Activated naive CD4-positive, alpha-beta T cell (primary cell): ENCODE measurements at regions not wholly inside any gene's neighbourhood (a gene's known extent, or its start where the extent isn't known, plus 50 kb on each side); places are given as distances from the start of the nearest gene placed in this dataset.
"Not testable (repeated sequence)": the region's sequence is repeated elsewhere in the genome, so short reads cannot be mapped to it uniquely, and the experiment has no call there.

ENCODE experiments used
- DNase-seq, 4 experiments: peaks; one replicate each; lab custom pipeline; 2025; lab: John Stamatoyannopoulos, UW

DNA sequence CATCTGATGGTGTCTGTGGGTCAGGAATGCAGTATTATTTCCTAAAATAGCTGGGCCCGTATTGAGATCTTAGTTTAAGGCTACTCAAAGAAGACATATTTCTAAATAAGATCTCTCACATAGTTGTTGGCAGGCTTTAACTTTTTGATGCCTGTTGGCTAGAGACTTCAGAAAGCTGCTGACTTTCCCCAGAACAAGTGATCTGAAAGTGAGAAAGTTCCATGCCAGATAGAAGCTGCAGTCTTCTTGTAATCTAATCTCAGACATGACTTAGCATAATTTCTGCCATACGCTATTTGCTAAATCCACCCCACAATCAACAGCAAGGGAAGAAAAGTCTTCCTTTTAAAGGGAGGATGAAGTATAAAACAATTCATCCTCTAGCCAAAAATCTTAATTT, 867.1 kb downstream of the IGSF11 start:
- DNase-seq: no peak

DNA sequence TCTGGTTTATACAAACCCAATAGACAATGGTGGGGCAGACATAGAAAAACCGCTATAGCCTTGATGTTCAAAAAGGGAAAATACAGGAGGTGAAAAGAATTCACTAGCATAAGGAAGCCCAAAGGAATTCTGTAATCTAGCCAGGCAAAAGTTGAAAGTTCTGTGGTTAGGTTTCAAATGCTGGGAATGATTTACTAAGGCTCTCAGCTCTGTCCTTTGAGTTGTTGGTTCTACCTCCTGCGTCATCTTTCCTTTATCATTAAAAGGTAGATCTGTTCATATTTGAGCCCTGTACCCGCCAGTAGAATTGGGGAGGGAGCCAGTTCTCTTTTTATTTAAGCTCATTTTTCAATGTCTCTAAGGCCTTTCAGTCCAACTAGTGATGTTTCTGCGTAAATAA, 866.5 kb downstream of the IGSF11 start:
- no peak for DNase-seq

DNA sequence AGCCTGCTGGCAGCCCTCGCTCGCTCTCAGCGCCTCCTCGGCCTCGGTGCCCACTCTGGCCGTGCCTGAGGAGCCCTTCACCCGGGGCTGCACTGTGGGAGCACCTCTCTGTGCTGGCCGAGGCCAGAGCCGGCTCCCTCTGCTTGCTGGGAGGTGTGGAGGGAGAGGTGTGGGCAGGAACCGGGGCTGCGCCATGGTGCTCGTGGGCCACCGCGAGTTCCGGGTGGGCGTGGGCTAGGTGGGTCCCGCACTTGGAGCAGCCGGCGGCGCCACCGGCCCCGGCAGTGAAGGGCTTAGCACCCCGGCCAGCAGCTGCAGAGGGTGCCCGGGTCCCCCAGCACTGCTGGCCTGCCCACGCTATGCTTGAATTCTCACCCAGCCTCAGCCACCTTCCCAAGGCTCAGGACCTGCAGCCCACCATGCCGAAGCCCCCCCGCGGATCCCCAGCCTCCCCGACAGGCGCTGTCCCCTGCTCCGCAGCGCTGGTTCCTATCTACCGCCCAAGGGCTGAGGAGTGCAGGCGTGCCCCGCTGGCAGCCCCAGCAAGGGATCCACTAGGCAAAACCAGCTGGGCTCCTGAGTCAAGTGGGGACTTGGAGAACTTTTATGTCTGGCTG, 863.3 kb downstream of the IGSF11 start:
- no peak for DNase-seq

DNA sequence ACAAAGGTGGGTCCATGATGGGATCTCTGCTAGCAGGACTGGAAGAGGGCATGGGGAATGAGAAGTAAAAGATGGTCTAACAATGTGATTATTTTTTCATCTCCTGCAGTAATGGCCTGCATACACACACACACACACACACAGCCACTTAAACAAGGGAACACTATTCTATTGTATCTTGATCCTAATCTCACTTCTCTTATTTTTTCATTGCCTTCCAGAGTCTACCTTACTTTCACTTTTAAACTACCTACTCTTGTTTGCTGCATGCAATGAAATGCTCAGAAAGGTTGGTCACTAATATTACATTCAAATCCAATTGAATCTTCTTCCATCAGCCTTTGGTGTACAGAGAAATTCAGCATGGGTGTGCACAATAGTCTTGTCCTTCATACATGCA, 853.8 kb downstream of the IGSF11 start:
- DNase-seq: no peak

DNA sequence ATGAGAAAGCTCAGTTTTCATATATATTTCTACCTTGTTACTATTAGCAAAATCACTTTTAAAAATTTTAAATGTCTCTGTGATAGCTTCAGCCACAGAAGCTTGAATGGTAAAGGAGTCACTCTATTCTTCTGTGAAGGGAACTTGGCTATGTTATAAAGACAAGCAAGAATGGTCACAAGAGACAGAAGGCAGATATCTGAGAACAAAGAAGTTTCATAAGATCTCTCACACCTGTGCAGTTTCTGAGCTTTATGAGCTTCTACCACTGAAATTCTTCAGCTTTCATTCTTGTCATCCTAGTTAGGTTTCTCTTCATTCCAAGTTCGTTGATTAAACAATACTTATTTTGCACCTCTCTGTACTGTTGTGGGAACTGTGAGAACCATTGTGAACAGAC, 853.4 kb downstream of the IGSF11 start:
- DNase-seq: no peak

DNA sequence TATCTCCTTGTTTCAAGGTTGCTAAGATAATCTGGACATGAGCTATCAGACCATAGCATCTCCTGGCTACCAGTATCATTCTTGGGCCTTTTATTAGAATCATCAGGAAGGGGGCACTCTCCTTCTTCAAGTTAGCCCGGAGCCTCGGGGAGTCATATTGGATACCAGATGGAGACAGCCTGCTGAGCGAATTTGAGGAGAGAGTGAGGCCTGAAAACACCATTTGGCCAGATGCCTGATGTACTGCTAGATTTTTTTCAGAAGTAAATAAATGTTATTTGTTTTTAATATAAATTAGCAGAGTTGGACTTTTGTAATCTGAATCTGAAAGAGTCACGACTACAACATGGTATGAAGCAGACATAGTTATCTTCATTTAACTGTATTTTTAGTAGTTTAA, 848.6 kb downstream of the IGSF11 start:
- DNase-seq: no peak

DNA sequence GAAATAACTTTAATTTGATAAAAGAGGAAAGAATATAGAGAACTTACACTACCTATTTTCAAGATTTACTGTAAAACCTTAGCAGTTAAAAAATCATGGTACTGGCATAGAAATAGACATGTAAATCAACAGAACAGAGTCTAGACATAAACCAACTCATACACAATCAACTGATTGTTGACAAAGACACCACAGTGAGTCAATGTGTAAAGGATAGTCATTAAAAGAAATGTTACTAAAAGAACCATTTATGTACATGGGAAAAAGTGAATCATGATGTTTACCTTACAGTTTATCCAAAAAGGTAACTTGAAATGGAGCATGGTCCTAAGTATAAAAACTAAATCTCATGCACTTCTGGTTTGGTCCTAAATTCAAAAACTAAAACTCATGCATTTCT, 847.4 kb downstream of the IGSF11 start:
- DNase-seq: no peak

DNA sequence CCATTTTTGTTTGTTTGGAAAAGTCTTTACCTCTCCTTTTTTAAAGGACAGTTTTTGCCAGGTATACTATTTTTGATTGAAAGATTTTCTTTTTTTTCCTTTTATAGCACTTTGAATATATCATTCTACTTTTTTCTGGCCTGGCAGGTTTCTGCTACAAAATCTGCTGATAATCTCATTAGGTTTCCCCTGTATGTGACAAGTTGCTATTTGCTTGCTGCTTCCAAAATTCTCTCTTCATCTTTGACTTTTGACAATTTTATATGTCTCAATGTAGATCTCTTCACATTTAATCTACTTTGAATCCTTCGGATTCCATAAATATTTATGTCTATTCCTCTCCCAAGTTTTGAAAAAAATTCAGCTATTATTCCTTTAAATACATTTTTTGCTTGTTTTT, 838.5 kb downstream of the IGSF11 start:
- DNase-seq: no peak

DNA sequence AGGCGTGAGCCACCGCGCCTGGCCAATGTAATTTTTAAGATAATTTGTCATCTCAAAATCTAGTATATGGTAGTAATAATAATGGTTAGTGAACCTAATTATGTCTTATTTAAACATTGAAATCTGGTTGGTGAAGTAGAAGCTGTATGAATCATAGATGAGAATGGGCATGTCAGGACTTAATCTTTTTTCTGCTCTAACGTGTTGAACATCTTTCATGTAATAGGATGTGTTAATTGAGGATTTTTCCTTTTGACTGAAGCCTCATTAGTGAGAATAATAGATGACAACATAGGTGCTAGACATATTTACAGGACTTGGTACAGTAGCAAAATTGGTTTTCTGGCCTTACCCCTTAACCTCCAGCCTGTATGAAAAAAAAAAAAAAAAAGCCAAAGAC, 835.6 kb downstream of the IGSF11 start:
- DNase-seq: no peak

DNA sequence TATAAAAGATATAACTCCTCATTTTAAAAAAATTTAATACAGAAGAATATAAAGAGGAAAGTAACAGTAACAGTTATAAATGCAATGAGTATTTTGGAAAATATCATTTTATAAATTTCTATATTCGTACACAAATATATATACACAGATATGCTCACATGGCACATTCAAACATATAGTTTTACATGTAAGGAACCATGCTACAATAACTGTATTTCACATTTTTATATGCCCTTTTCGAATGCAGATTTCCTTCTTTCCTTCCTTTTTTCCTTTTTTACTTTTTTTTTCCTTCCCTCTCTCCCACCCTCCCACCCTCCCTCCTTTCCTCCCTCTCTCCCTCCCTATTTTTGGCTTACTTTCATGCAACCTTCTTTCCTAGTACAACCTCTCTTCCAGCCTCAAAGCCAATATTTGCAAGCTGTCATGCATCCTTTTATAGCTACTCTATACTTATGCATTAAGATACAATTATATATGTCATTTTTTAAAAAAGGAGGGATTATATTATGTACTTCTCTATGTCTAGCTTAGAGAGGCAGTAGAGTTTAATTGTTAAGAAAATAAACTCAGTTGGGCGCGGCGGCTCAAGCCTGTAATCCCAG, 830.5 kb downstream of the IGSF11 start:
- DNase-seq: no peak

DNA sequence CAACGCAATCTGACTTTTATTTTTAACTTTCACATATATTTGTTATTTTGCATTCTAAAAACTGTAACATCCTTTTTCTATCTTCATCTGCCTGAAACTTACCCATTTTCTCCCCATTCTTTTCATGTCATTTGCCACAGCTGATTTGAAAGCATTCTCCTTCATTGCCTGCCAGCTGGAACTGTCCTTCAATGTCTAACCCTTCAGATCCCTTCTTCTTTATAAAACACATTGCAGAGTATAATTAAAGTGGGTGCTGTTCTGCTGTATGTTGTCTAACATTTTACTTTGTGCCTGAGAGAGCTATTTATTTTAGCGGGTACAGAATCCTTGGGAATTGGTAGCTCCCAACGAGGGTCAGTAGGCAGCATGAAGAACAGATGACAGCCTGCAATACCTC, 827.4 kb downstream of the IGSF11 start:
- DNase-seq: no peak

DNA sequence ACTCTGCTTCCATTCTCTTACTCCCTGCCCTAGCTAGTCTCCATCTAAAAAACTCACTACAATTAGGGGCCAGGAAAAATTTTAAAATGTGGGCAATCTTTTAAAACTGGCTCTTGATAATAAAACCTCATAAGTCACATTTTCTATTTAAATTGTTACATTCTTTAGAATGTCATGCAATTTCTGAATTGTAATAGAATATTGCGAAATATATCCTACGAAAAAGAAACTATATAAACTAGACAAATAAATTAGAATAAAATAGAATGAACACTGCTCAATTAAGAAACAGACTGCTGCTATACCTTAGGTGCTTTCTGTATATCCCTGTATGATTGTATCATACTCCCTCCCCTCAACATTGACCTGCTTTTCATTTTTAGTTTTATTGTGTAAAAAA, 826.0 kb downstream of the IGSF11 start:
- no peak for DNase-seq

DNA sequence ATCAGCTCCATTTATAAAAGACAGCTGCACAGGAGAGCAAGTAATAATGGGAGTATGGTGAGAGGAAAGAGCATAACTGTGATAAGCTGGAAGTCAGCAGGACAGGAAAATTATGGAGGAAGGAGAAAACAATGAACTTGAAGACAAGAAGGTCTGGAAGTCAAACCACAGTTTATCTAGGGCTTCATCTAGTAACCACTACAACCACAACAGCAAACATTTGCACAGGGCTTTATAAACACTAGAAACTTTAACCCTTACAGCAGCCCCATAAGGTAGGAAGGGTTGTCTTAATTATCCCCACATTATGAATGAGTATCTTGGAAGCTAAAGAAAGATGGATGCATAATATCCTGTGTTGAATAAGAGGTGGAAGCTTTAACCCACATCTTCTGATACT, 820.8 kb downstream of the IGSF11 start:
- no peak for DNase-seq

DNA sequence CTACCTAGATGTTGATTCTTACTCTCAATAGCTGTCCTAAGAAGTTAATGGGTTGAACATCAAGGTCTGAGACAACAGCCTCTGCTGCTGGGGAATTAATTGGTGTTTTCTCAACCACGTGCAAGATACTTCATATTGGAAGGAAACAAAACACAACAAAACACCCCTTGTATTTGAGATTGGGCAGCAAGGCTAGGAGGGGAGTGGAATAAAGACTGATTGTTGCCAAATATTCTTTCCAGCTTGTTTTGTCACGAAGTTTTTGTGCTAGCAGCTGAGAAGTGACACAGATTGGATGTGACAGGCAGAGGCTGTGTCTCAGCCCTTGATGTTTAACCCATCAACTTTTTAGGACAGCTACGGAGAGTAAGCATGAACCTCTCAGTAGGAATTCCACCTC, 808.4 kb downstream of the IGSF11 start:
- DNase-seq: no peak

DNA sequence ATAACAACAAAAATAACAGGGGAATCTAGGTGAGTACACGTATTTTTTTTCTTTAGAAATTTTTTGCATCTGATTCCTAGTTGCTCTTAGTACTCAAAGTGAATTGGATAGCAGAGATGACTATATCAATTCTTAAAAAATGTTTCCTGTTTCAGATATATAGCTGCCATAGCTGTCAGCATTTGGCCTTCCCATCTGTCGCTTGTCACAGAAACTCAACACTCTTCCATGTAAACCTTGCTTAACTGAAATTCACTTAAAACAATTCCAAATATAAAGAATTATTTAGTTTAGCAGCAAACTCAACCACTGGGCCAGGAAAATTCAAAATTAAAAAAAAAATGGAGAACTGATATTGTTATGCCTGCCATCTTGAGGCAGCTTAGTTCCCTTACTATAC, 807.5 kb downstream of the IGSF11 start:
- no peak for DNase-seq

DNA sequence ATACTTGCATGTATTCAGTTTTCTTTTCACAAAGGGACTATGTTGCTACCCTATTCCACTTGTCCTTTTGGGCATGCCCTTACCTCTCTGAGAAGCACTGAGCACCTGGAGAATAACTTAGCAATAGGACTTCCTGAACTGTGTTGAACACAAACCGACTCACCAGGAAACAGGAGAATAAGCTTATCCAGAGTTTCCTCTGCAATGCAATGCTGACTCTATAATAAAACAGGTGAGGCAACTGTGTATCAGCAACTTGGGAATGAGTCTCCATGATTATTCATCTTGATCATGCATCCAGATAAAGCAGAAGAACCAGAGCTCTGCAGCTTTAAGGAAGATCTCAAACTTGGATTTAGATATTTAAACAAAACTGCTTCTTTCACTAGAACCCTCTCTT, 806.5 kb downstream of the IGSF11 start:
- no peak for DNase-seq

DNA sequence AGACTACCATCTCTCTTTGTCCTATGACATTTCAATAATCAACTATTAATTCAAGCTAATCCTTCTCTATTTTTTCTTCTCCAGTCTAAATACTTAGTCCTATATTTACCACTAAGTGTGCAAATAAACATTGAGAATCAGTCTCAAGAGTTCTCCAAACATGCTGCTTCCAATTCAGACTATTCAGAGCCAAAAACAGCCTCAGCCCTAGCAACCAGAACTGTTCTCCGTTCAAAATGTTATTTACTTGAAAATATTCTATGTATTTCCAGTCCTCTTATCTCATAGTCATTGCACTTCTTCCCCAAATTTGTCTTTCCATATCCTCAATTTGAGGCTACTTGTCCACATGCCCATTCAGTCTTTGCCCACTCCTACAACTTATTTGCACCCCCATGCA, 805.5 kb downstream of the IGSF11 start:
- no peak for DNase-seq

DNA sequence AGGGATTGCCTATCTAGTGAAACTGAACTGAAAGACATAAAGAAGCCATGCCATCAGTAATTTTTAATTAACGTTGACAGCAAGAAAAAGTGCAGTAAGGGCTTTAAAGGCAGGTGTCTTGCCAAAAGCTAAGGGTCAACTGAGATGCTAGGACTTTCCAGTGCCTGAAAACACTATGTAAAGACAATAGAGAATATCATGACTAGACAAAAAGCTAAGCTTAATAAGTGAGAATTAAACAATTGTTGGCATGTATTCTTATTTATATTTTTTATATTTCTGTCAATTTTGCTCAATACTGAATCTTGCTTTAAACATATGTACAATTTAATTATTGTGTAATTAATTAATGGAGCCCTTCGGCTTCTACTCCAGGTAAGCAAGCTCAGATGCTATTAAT, 803.1 kb downstream of the IGSF11 start:
- no peak for DNase-seq

DNA sequence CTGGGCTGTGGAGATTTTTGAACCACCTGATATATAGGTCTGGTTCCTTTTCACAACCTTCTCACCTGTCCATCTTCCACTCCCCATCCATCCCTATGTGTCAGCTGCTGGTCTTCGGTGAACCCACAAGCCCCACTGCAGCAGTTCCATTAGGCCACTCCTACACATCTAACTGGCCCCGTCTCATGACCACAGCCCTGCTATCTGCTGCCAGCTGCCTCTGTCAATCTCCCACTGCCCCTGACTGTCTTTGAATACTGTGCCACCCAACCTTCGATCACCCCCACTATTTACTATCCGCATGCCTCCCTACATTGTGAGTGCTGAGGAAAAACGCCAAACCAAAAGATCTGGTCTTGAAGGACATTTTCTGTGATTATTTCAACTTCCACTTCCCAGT, 795.4 kb downstream of the IGSF11 start:
- DNase-seq: no peak

DNA sequence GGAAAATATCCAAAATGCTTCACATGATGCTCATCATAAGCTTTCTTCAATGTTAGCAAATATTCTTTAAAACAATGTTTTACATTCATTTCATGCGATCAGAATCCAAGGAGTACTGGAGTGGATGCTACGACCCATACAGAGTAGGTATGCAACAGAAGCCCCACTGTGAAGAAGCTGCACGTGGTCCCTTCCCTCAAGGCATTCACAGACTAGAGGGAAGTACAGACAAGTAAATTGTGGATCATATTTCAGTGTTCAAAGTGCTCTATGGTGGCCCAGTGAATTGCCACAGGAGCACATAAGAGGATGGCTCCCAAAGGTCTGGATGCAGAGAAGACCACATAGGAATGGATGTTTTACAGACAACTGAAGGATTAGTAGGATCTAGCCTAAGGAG, 789.9 kb downstream of the IGSF11 start:
- DNase-seq: no peak

DNA sequence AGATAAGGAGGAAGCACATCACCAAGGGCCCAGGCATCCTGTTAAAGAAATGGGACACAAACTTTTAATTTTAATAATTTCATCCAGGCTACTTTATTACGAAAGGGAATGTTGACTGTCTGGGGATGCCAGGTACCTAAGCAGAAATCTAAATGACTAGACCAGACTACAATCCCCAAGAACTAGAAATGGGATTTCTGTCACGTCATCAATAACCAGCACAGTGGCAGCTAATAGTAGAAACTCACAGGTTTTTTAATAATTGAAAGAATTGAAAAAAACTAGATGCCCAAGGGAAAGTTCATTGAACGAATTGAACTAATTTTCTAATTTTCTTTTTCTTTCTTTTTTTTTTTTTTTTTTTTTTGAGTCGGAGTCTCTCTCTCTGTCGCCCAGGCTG, 789.3 kb downstream of the IGSF11 start:
- no peak for DNase-seq

DNA sequence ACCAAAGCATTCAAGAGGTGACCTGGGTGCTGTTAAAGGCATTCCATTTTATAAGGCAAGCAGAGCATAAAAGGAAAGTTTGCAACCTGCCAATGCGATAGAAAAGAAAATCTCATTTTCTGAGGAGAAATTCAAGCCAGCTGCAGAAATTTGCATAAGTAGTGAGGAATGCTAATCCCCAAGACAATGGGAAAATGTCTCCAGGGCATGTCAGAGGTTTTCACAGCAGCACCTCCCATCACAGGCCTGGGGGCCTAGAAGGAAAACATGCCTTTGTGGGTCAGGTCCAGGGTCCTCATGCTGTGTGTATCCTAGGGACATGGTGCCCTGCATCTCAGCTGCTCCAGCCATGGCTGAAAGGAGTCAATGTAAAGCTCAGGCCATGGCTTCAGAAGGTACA, 775.8 kb downstream of the IGSF11 start:
- not testable (repeated sequence) for DNase-seq

DNA sequence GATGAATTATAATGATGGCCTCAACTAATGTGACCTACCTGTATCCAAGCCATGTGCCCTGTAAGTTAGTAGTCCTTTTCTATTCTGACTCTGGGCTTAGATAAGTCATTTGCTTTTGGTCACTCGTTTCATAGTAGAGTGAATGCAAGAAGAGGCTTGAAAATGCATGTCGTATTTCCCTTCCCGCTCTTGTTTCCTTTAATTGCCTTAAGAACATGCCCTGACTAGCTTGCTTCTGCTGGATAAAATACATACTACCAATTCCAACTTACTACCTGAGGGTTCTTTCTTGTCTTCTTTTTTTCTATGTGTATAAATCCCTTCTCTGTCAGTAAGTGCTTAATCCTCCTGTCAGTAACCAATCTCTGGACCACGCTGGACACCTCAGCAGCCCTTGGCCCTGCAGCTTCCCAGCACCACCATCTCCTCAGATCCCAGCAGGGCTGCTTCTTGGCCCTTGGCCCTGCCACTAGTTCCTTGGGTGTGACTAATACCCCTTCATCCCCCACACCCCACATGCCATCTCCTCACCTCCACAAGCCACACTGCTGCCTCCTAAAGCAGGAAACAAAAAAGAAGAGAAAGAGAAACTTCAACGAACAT, 771.7 kb downstream of the IGSF11 start:
- no peak for DNase-seq

DNA sequence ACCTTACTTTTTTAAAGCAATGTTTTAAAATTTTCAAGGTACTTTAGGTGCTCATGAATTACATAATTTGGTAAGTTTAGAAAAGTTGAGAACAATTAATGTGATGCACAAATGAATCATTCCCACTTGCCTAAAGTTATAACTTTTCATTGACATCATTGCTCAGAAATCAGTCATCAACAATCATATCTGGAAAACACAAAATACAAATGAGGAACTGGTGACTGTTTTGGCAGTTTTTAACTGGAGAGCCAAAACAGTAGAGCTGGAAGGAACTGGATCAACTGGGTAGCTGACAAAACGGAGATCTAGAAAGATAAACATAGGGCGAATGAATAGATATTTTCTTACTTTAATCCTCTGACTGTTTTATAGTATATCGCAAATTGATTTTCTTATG, 767.1 kb downstream of the IGSF11 start:
- no peak for DNase-seq
